Natural killer cell treated with Interleukin-12 subunit alpha and Interleukin-12 subunit beta and Interleukin-15 and Interleukin-18, amount 100 ng/mL, for 72 hours (primary cell): ENCODE measurements at regions not wholly inside any gene's neighbourhood (a gene's known extent, or its start where the extent isn't known, plus 50 kb on each side); places are given as distances from the start of the nearest gene placed in this dataset.
A peak's percentile ranks its signal among the peaks of the same experiment; 100 is the strongest.
"Not testable (repeated sequence)": the region's sequence is repeated elsewhere in the genome, so short reads cannot be mapped to it uniquely, and the experiment has no call there.

Source experiments
- ATAC-seq, 2 donors: fragments of 150-1000 bp; cut with Tn5 transposase in 1 of 2; sonication (Bioruptor Pico), chemical (Tn5 transposase) in 1 of 2; 2 replicates each; pipeline ENCODE4 v1.10.0; 2021
- DNase-seq: peaks from one replicate; pipeline ENCODE4 v3.0.0; 2022; ENCODE audit warnings: low spot score
- H3K27ac Mint-ChIP-seq, 2 donors: 1 replicate in 1 of 2; 2 replicates in 1 of 2; pipeline ENCODE4 v1.8.0; 2022; ENCODE audit warnings: mixed read lengths in 2 of 2, mild to moderate bottlenecking in 1 of 2, moderate library complexity in 1 of 2
- H3K27me3 Mint-ChIP-seq, 2 donors: 1 replicate in 1 of 2; 2 replicates in 1 of 2; pipeline ENCODE4 v1.8.0; 2022; ENCODE audit warnings: mixed read lengths in 2 of 2
- H3K36me3 Mint-ChIP-seq: one replicate; pipeline ENCODE4 v1.8.0; 2022; ENCODE audit warnings: mixed read lengths
- H3K4me1 Mint-ChIP-seq, 2 donors: 1 replicate in 1 of 2; 2 replicates in 1 of 2; pipeline ENCODE4 v1.8.0; 2022; ENCODE audit warnings: low read depth in 2 of 2, mixed read lengths in 2 of 2, mild to moderate bottlenecking in 1 of 2
- H3K4me3 Mint-ChIP-seq: one replicate; pipeline ENCODE4 v1.8.0; 2022; ENCODE audit warnings: mixed read lengths
- H3K9me3 Mint-ChIP-seq: 2 replicates; pipeline ENCODE4 v1.8.0; 2022; ENCODE audit warnings: mixed read lengths

- DNase-seq, H3K4me1 Mint-ChIP-seq, ATAC-seq, H3K9me3 Mint-ChIP-seq, H3K36me3 Mint-ChIP-seq, H3K4me3 Mint-ChIP-seq, H3K27ac Mint-ChIP-seq: not testable (repeated sequence)
- H3K27me3 Mint-ChIP-seq = peaks cover 6 to 30% of the 10 kb centered on the region in 2 donors
Observed at GRCh38 chr5:158193395-158193794, 334.4 kb upstream of the CLINT1 start.

- H3K27me3 Mint-ChIP-seq = peaks cover 0 to 16% of the 10 kb centered on the region in 2 donors
Observed at GRCh38 chr5:158180407-158180806, 321.5 kb upstream of the CLINT1 start.

GRCh38 chr5:158179271-158179670 lies 320.3 kb upstream of the CLINT1 start:
- Mint-ChIP-seq H3K27ac (no peak overlapping the region), H3K27me3 (peaks cover 0 to 16% of the 10 kb centered on the region in 2 donors), H3K4me3 (no peak overlapping the region), H3K4me1 (no peaks in the 10 kb centered on the region), H3K36me3 (no peaks in the 10 kb centered on the region), H3K9me3 (no peaks in the 10 kb centered on the region)
- DNase-seq (no peak), ATAC-seq (no peak)

More at GRCh38 chr5:158180407-158180806, 321.5 kb upstream of the CLINT1 start:
- no peak overlapping the region for H3K27ac Mint-ChIP-seq
- ATAC-seq (no peak), DNase-seq (no peak)
- H3K9me3 Mint-ChIP-seq = no peaks in the 10 kb centered on the region
- H3K36me3 Mint-ChIP-seq = no peaks in the 10 kb centered on the region
- no peak overlapping the region for H3K4me3 Mint-ChIP-seq
- H3K4me1 Mint-ChIP-seq = no peaks in the 10 kb centered on the region

GRCh38 chr5:158178535-158178934 lies 319.6 kb upstream of the CLINT1 start:
- H3K4me1 Mint-ChIP-seq = no peaks in the 10 kb centered on the region
- no peak for ATAC-seq
- H3K4me3 Mint-ChIP-seq = no peak overlapping the region
- H3K27ac Mint-ChIP-seq = no peak overlapping the region
- no peak for DNase-seq
- H3K9me3 Mint-ChIP-seq = no peaks in the 10 kb centered on the region
- H3K36me3 Mint-ChIP-seq = no peaks in the 10 kb centered on the region
- H3K27me3 Mint-ChIP-seq = peaks cover 0 to 16% of the 10 kb centered on the region in 2 donors

- DNase-seq (no peak), ATAC-seq (no peak)
- H3K36me3 Mint-ChIP-seq = no peaks in the 10 kb centered on the region
- peaks cover 0 to 17% of the 10 kb centered on the region in 2 donors for H3K27me3 Mint-ChIP-seq
- no peaks in the 10 kb centered on the region for H3K4me1 Mint-ChIP-seq
- no peaks in the 10 kb centered on the region for H3K9me3 Mint-ChIP-seq
- H3K27ac Mint-ChIP-seq = no peak overlapping the region
- H3K4me3 Mint-ChIP-seq = no peak overlapping the region
Observed at GRCh38 chr5:158177146-158177545, 318.2 kb upstream of the CLINT1 start.

- Mint-ChIP-seq H3K27ac (no peak overlapping the region), H3K36me3 (no peaks in the 10 kb centered on the region), H3K4me1 (no peaks in the 10 kb centered on the region), H3K27me3 (peaks cover 3 to 16% of the 10 kb centered on the region in 2 donors), H3K9me3 (no peaks in the 10 kb centered on the region), H3K4me3 (no peak overlapping the region)
- ATAC-seq = no peak
- no peak for DNase-seq
Observed at GRCh38 chr5:158175934-158176481, 317.1 kb upstream of the CLINT1 start.

- Mint-ChIP-seq H3K9me3 (no peaks in the 10 kb centered on the region), H3K4me3 (no peak overlapping the region), H3K36me3 (no peaks in the 10 kb centered on the region), H3K27ac (no peak overlapping the region), H3K4me1 (no peaks in the 10 kb centered on the region), H3K27me3 (peaks cover 3 to 20% of the 10 kb centered on the region in 2 donors)
- no peak for DNase-seq
- ATAC-seq = peak in 1 of 2 donors; percentile 32
Observed at GRCh38 chr5:158174918-158175851, 316.2 kb upstream of the CLINT1 start.

GRCh38 chr5:158174026-158174425 lies 315.1 kb upstream of the CLINT1 start:
- no peaks in the 10 kb centered on the region for H3K9me3 Mint-ChIP-seq
- H3K36me3 Mint-ChIP-seq = no peaks in the 10 kb centered on the region
- DNase-seq = no peak
- H3K27ac Mint-ChIP-seq = no peak overlapping the region
- no peak overlapping the region for H3K4me3 Mint-ChIP-seq
- no peak for ATAC-seq
- H3K27me3 Mint-ChIP-seq = peaks cover 3 to 29% of the 10 kb centered on the region in 2 donors
- H3K4me1 Mint-ChIP-seq = no peaks in the 10 kb centered on the region

- no peaks in the 10 kb centered on the region for H3K36me3 Mint-ChIP-seq
- H3K4me3 Mint-ChIP-seq = no peak overlapping the region
- H3K27ac Mint-ChIP-seq = no peak overlapping the region
- ATAC-seq = no peak
- no peaks in the 10 kb centered on the region for H3K4me1 Mint-ChIP-seq
- no peak for DNase-seq
- no peaks in the 10 kb centered on the region for H3K9me3 Mint-ChIP-seq
- H3K27me3 Mint-ChIP-seq = peaks cover 3 to 23% of the 10 kb centered on the region in 2 donors
Observed at GRCh38 chr5:158172005-158172404, 313.1 kb upstream of the CLINT1 start.

GRCh38 chr5:158170534-158170933 lies 311.6 kb upstream of the CLINT1 start:
- H3K4me1 Mint-ChIP-seq = no peaks in the 10 kb centered on the region
- no peaks in the 10 kb centered on the region for H3K36me3 Mint-ChIP-seq
- H3K27ac Mint-ChIP-seq = no peak overlapping the region
- no peak for ATAC-seq
- no peak overlapping the region for H3K4me3 Mint-ChIP-seq
- no peak for DNase-seq
- peaks cover 9 to 31% of the 10 kb centered on the region in 2 donors for H3K27me3 Mint-ChIP-seq
- no peaks in the 10 kb centered on the region for H3K9me3 Mint-ChIP-seq

- no peaks in the 10 kb centered on the region for H3K36me3 Mint-ChIP-seq
- H3K27me3 Mint-ChIP-seq = peaks cover 12 to 36% of the 10 kb centered on the region in 2 donors
- H3K4me3 Mint-ChIP-seq = no peak overlapping the region
- DNase-seq (no peak), ATAC-seq (no peak)
- H3K4me1 Mint-ChIP-seq = no peaks in the 10 kb centered on the region
- no peaks in the 10 kb centered on the region for H3K9me3 Mint-ChIP-seq
- no peak overlapping the region for H3K27ac Mint-ChIP-seq
Observed at GRCh38 chr5:158170060-158170459, 311.1 kb upstream of the CLINT1 start.

- H3K27ac Mint-ChIP-seq = no peak overlapping the region
- H3K27me3 Mint-ChIP-seq = peaks cover 13 to 36% of the 10 kb centered on the region in 2 donors
Observed at GRCh38 chr5:158166424-158166823, 307.5 kb upstream of the CLINT1 start.

GRCh38 chr5:158165647-158166046 lies 306.7 kb upstream of the CLINT1 start:
- no peak overlapping the region for H3K4me3 Mint-ChIP-seq
- H3K36me3 Mint-ChIP-seq = no peaks in the 10 kb centered on the region
- H3K27me3 Mint-ChIP-seq = peaks cover 13 to 36% of the 10 kb centered on the region in 2 donors
- no peaks in the 10 kb centered on the region for H3K4me1 Mint-ChIP-seq
- DNase-seq = no peak
- no peaks in the 10 kb centered on the region for H3K9me3 Mint-ChIP-seq
- no peak for ATAC-seq
- no peak overlapping the region for H3K27ac Mint-ChIP-seq

More at GRCh38 chr5:158166424-158166823, 307.5 kb upstream of the CLINT1 start:
- no peaks in the 10 kb centered on the region for H3K36me3 Mint-ChIP-seq
- no peaks in the 10 kb centered on the region for H3K4me1 Mint-ChIP-seq
- ATAC-seq (peak in 1 of 2 donors; percentile 22), DNase-seq (no peak)
- H3K9me3 Mint-ChIP-seq = no peaks in the 10 kb centered on the region
- H3K4me3 Mint-ChIP-seq = no peak overlapping the region

- ATAC-seq (no peak), DNase-seq (no peak)
- Mint-ChIP-seq H3K4me1 (no peaks in the 10 kb centered on the region), H3K36me3 (no peaks in the 10 kb centered on the region), H3K4me3 (no peak overlapping the region), H3K27ac (no peak overlapping the region), H3K27me3 (peaks cover 15 to 27% of the 10 kb centered on the region in 2 donors), H3K9me3 (no peaks in the 10 kb centered on the region)
Observed at GRCh38 chr5:158164296-158165047, 305.5 kb upstream of the CLINT1 start.
